ENCODE measurements at regions not wholly inside any gene's neighbourhood (a gene's known extent, or its start where the extent isn't known, plus 50 kb on each side); places are given as distances from the start of the nearest gene placed in this dataset.

- no peak for TF ChIP-seq CTCF (IDR thresholded peaks at IDR 0.05)
- TF ChIP-seq POLR2A (IDR thresholded peaks at IDR 0.05), result no peak
- no peak for TF ChIP-seq POLR2AphosphoS5 (IDR thresholded peaks at IDR 0.05)
Observed at GRCh38 chr10:123614888-123615287, 51.3 kb upstream of the GPR26 start.
